SK-N-SH (cell line): ENCODE measurements at regions not wholly inside any gene's neighbourhood (a gene's known extent, or its start where the extent isn't known, plus 50 kb on each side); places are given as distances from the start of the nearest gene placed in this dataset.

ENCODE experiments used
- CTCF ChIA-PET: fragments of 300-600, 350-600 bp; formaldehyde crosslinking; extraction: SDS; loops from one replicate; lab custom pipeline; 2021; lab: Yijun Ruan, JAX
- POLR2A ChIA-PET: fragments of 350-600 bp; sonication (Branson Sonifier 250); formaldehyde crosslinking; extraction: SDS; loops from one replicate; lab custom pipeline; 2020; ENCODE audit warnings: antibody characterized with exemption, inconsistent platforms; lab: Yijun Ruan, JAX
- DNase-seq: peaks from one replicate; pipeline ENCODE4 v3.0.0; 2012
- H2AFZ ChIP-seq: fragments of 200-600 bp; sonication (generic); 2 replicates; pipeline ENCODE4 v1.8.1; 2016; ENCODE audit warnings: antibody characterized with exemption, mild to moderate bottlenecking, low read depth
- H3F3A ChIP-seq: fragments of 200-600 bp; sonication (generic); replicated peaks from 2 replicates; pipeline ENCODE3; 2016; ENCODE audit warnings: antibody characterized with exemption, mild to moderate bottlenecking; ENCODE audit not compliant: insufficient read depth
- H3K27ac ChIP-seq, 2 experiments: fragments of 200-500 bp in 1 of 2; fragments of 200-600 bp in 1 of 2; sonication (Bioruptor generic) in 1 of 2; sonication (generic), shearing (Covaris generic) in 1 of 2; 2 replicates each; pipeline versions ENCODE4 v1.5.1 to v1.6.1; 2014 to 2016; ENCODE audit warnings: low read depth in 2 of 2, inconsistent platforms in 1 of 2, low read length in 1 of 2, mild to moderate bottlenecking in 1 of 2, mixed read lengths in 1 of 2
- H3K27me3 ChIP-seq: fragments of 200-600 bp; sonication (generic), shearing (Covaris generic); 2 replicates; pipeline ENCODE4 v1.6.1; 2016; ENCODE audit warnings: mixed run types; ENCODE audit not compliant: insufficient read depth
- H3K36me3 ChIP-seq, 2 experiments: fragments of 200-500 bp in 1 of 2; fragments of 200-600 bp in 1 of 2; sonication (Bioruptor generic) in 1 of 2; sonication (generic) in 1 of 2; replicated peaks in 1 of 2; 2 replicates each; pipeline versions ENCODE3 to v1.5.1; 2014 to 2016; ENCODE audit warnings: low read length in 1 of 2, mild to moderate bottlenecking in 1 of 2; ENCODE audit not compliant: insufficient read depth in 2 of 2, control insufficient read depth in 1 of 2
- H3K4me1 ChIP-seq, 2 experiments: fragments of 200-500 bp in 1 of 2; fragments of 200-600 bp in 1 of 2; sonication (Bioruptor generic) in 1 of 2; sonication (generic), shearing (Covaris generic) in 1 of 2; 2 replicates each; pipeline versions ENCODE4 v1.5.1 to v1.6.1; 2014 to 2016; ENCODE audit warnings: low read depth in 1 of 2, low read length in 1 of 2, mixed run types in 1 of 2; ENCODE audit not compliant: insufficient read depth in 2 of 2, control insufficient read depth in 1 of 2
- H3K4me2 ChIP-seq: fragments of 200-600 bp; sonication (generic), shearing (Covaris generic); 2 replicates; pipeline ENCODE4 v1.6.1; 2017; ENCODE audit warnings: mixed run types
- H3K4me3 ChIP-seq, 2 experiments: fragments of 200-500 bp in 1 of 2; fragments of 200-600 bp in 1 of 2; sonication (Bioruptor generic) in 1 of 2; sonication (generic), shearing (Covaris generic) in 1 of 2; 2 replicates each; pipeline versions ENCODE4 v1.5.1 to v1.8.1; 2014 to 2016; ENCODE audit warnings: low read depth in 2 of 2, inconsistent platforms in 1 of 2, low read length in 1 of 2, mild to moderate bottlenecking in 1 of 2, mixed read lengths in 1 of 2, moderate library complexity in 1 of 2
- H3K79me2 ChIP-seq: fragments of 200-600 bp; sonication (generic); 2 replicates; pipeline ENCODE4 v1.8.1; 2017; ENCODE audit warnings: mild to moderate bottlenecking; ENCODE audit not compliant: insufficient read depth
- H3K9ac ChIP-seq: fragments of 200-600 bp; sonication (generic); 2 replicates; pipeline ENCODE4 v1.6.1; 2017; ENCODE audit warnings: mixed run types
- H3K9me2 ChIP-seq: fragments of 200-600 bp; sonication (generic); 2 replicates; pipeline ENCODE4 v1.6.1; 2017; ENCODE audit warnings: mixed run types
- H3K9me3 ChIP-seq: fragments of 200-600 bp; sonication (generic); 2 replicates; pipeline ENCODE4 v1.6.1; 2017; ENCODE audit warnings: mixed run types, mild to moderate bottlenecking, moderate library complexity
- H4K20me1 ChIP-seq: fragments of 200-600 bp; sonication (generic); 2 replicates; pipeline ENCODE4 v1.6.1; 2017; ENCODE audit warnings: mild to moderate bottlenecking, mixed run types; ENCODE audit not compliant: insufficient read depth
- CHD2 ChIP-seq: fragments of 150-350 bp; IDR thresholded peaks from 2 replicates; pipeline ENCODE4 v1.6.1; 2018; ENCODE audit warnings: low read length; ENCODE audit not compliant: partially characterized antibody
- EZH2phosphoT487 ChIP-seq: fragments of 200-600 bp; sonication (generic); IDR thresholded peaks from 2 replicates; pipeline ENCODE4 v1.6.1; 2017; ENCODE audit warnings: low read depth, mixed run types, mild to moderate bottlenecking, antibody characterized with exemption, moderate library complexity, borderline replicate concordance
- FOXM1 ChIP-seq: IDR thresholded peaks from 2 replicates; pipeline ENCODE4 v1.4.0; 2012; ENCODE audit warnings: low read depth, mild to moderate bottlenecking
- GATA2 ChIP-seq: sonication (generic); formaldehyde crosslinking; IDR thresholded peaks from 2 replicates; pipeline ENCODE4 v1.5.0; 2020; ENCODE audit warnings: mild to moderate bottlenecking, missing genetic modification reagents
- MEF2A ChIP-seq: IDR thresholded peaks from 2 replicates; pipeline ENCODE4 v1.4.0; 2012; ENCODE audit warnings: low read depth, borderline replicate concordance
- MXI1 ChIP-seq: IDR thresholded peaks from 2 replicates; pipeline ENCODE4 v1.6.1; 2012; ENCODE audit warnings: mild to moderate bottlenecking, low read depth, low read length, improper control_type of control experiment
- NFIC ChIP-seq: IDR thresholded peaks from 2 replicates; pipeline ENCODE4 v1.4.0; 2012; ENCODE audit warnings: borderline replicate concordance
- NRF1 ChIP-seq: IDR thresholded peaks from 2 replicates; pipeline ENCODE4 v1.6.1; 2012; ENCODE audit warnings: low read depth, mild to moderate bottlenecking, low read length
- RCOR1 ChIP-seq: fragments of 150-350 bp; IDR thresholded peaks from 2 replicates; pipeline ENCODE4 v1.6.1; 2017; ENCODE audit warnings: antibody characterized with exemption, low read length
- SMC3 ChIP-seq: IDR thresholded peaks from 2 replicates; pipeline ENCODE4 v1.6.1; 2012; ENCODE audit warnings: low read depth, low read length, improper control_type of control experiment
- TCF12 ChIP-seq: IDR thresholded peaks from 2 replicates; pipeline ENCODE4 v1.4.0; 2012
- YY1 ChIP-seq: IDR thresholded peaks from 2 replicates; pipeline ENCODE4 v1.4.0; 2012; ENCODE audit warnings: low read depth, mild to moderate bottlenecking
- WGBS: methylation state at CpG from one replicate; pipeline ENCODE4 v1.1.6; 2017; ENCODE audit warnings: low lambda C conversion rate; 5-methylcytosine and 5-hydroxymethylcytosine counted together
- TF ChIP-seq, protein P1 (sequence below): fragments of 150-350 bp; IDR thresholded peaks from 2 replicates; pipeline ENCODE4 v1.6.1; 2017; ENCODE audit warnings: antibody characterized with exemption, low read length, low read depth, borderline replicate concordance
- TF ChIP-seq, protein P2 (sequence below): IDR thresholded peaks from 2 replicates; pipeline ENCODE4; 2012
- TF ChIP-seq, protein P3 (sequence below): fragments of 200-600 bp; sonication (generic); IDR thresholded peaks from 2 replicates; pipeline ENCODE4 v1.6.1; 2017; ENCODE audit warnings: antibody characterized with exemption, mild to moderate bottlenecking, moderate library complexity
- TF ChIP-seq, protein P4 (sequence below): IDR thresholded peaks from 2 replicates; pipeline ENCODE4 v1.4.0; 2012; ENCODE audit warnings: low read depth, borderline replicate concordance
- TF ChIP-seq, protein P5 (sequence below): IDR thresholded peaks from 2 replicates; pipeline ENCODE4 v1.4.0; 2012; ENCODE audit warnings: low read depth, borderline replicate concordance

DNA sequence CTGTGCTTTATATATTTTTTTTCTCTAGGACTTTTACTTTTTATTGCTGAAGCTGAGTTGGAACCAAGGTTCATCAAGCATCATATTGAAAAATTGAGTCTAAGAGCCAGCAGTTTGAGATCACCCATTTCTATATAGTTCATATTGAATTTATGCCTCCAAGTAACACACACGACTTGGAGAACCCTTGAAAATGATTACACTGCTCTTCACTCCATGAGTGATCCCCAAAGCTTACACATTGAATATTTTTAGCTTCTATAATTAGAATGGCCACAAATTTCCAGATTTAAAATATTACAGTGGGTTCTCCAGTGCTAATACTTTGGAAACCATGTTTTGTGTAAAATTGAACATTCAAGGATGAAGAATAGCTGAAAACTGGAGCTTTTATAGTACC lies 144.4 kb upstream of the SLC4A4 start:
- DNase-seq: no peak
- H3K4me2 ChIP-seq: no peak overlapping the region
- TF ChIP-seq, protein P1, sequence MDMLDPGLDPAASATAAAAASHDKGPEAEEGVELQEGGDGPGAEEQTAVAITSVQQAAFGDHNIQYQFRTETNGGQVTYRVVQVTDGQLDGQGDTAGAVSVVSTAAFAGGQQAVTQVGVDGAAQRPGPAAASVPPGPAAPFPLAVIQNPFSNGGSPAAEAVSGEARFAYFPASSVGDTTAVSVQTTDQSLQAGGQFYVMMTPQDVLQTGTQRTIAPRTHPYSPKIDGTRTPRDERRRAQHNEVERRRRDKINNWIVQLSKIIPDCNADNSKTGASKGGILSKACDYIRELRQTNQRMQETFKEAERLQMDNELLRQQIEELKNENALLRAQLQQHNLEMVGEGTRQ: no peak
- no peak for TF ChIP-seq NFIC
- TF ChIP-seq RCOR1: no peak
- no peak for TF ChIP-seq MEF2A
- TF ChIP-seq, protein P2, sequence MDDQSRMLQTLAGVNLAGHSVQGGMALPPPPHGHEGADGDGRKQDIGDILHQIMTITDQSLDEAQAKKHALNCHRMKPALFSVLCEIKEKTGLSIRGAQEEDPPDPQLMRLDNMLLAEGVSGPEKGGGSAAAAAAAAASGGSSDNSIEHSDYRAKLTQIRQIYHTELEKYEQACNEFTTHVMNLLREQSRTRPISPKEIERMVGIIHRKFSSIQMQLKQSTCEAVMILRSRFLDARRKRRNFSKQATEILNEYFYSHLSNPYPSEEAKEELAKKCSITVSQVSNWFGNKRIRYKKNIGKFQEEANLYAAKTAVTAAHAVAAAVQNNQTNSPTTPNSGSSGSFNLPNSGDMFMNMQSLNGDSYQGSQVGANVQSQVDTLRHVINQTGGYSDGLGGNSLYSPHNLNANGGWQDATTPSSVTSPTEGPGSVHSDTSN: no peak
- no peak for TF ChIP-seq YY1
- TF ChIP-seq SMC3: no peak
- TF ChIP-seq TCF12: no peak
- no peak for TF ChIP-seq GATA2 (CRISPR knock-in tag)
- no peak for TF ChIP-seq CHD2
- TF ChIP-seq, protein P3, sequence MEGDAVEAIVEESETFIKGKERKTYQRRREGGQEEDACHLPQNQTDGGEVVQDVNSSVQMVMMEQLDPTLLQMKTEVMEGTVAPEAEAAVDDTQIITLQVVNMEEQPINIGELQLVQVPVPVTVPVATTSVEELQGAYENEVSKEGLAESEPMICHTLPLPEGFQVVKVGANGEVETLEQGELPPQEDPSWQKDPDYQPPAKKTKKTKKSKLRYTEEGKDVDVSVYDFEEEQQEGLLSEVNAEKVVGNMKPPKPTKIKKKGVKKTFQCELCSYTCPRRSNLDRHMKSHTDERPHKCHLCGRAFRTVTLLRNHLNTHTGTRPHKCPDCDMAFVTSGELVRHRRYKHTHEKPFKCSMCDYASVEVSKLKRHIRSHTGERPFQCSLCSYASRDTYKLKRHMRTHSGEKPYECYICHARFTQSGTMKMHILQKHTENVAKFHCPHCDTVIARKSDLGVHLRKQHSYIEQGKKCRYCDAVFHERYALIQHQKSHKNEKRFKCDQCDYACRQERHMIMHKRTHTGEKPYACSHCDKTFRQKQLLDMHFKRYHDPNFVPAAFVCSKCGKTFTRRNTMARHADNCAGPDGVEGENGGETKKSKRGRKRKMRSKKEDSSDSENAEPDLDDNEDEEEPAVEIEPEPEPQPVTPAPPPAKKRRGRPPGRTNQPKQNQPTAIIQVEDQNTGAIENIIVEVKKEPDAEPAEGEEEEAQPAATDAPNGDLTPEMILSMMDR: no peak
- TF ChIP-seq, protein P4, sequence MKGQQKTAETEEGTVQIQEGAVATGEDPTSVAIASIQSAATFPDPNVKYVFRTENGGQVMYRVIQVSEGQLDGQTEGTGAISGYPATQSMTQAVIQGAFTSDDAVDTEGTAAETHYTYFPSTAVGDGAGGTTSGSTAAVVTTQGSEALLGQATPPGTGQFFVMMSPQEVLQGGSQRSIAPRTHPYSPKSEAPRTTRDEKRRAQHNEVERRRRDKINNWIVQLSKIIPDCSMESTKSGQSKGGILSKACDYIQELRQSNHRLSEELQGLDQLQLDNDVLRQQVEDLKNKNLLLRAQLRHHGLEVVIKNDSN: no peak
- TF ChIP-seq NRF1: no peak
- no peak overlapping the region for H2AFZ ChIP-seq
- H3K36me3 ChIP-seq: no peaks in the 10 kb centered on the region
- H3K79me2 ChIP-seq: no peaks in the 10 kb centered on the region
- H3K9ac ChIP-seq: no peak overlapping the region
- no peaks in the 10 kb centered on the region for H4K20me1 ChIP-seq
- H3K27me3 ChIP-seq: peaks cover 34% of the 10 kb centered on the region; the same call in 1 of the 2 replicates
- 4% methylated on average over 1 of the region's 1 CpG for WGBS
- POLR2A ChIA-PET: no interaction called here
- no peaks in the 10 kb centered on the region for H3K9me3 ChIP-seq
- H3K4me3 ChIP-seq: no peak overlapping the region
- H3F3A ChIP-seq: no peaks in the 10 kb centered on the region
- no peak overlapping the region for H3K27ac ChIP-seq
- no peaks in the 10 kb centered on the region for H3K9me2 ChIP-seq
- H3K4me1 ChIP-seq: no peaks in the 10 kb centered on the region
- CTCF ChIA-PET: interaction anchor here (1.2 kb wide), 1 partner anchor 35 kb away, joined by 4 read pairs; no protein-coding TSS in a partner anchor

DNA sequence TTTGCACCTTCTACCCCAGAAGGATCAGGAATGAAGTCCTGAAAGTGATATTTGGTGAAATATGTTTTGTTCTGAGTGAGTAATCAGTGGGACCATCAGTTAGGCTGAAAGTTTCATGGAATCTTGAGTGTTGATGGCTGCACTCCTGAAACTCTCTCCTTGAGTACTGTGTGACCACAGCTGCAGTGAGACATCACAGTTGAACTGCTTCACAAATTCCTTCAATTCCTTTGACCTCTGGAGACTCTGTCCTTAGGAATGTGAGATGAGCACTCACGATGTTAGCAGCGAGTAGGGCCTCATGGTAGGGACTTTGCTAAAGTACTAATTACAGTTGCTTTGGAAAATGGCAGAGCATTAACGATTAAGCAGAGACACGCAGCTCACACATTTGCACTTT lies 142.9 kb upstream of the SLC4A4 start:
- H3K27ac ChIP-seq: no peak overlapping the region
- TF ChIP-seq, protein P2: no peak
- TF ChIP-seq NFIC (no peak), EZH2phosphoT487 (no peak), RCOR1 (no peak), MXI1 (no peak), FOXM1 (no peak)
- TF ChIP-seq, protein P1: no peak
- TF ChIP-seq, protein P5, sequence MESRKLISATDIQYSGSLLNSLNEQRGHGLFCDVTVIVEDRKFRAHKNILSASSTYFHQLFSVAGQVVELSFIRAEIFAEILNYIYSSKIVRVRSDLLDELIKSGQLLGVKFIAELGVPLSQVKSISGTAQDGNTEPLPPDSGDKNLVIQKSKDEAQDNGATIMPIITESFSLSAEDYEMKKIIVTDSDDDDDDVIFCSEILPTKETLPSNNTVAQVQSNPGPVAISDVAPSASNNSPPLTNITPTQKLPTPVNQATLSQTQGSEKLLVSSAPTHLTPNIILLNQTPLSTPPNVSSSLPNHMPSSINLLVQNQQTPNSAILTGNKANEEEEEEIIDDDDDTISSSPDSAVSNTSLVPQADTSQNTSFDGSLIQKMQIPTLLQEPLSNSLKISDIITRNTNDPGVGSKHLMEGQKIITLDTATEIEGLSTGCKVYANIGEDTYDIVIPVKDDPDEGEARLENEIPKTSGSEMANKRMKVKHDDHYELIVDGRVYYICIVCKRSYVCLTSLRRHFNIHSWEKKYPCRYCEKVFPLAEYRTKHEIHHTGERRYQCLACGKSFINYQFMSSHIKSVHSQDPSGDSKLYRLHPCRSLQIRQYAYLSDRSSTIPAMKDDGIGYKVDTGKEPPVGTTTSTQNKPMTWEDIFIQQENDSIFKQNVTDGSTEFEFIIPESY: no peak

More for the DNA sequence above, 142.9 kb upstream of the SLC4A4 start:
- H2AFZ ChIP-seq: no peak overlapping the region
- H3K27me3 ChIP-seq: peaks cover 26% of the 10 kb centered on the region; the same call in 1 of the 2 replicates
- no peaks in the 10 kb centered on the region for H3K79me2 ChIP-seq
- no peaks in the 10 kb centered on the region for H3F3A ChIP-seq
- no peaks in the 10 kb centered on the region for H3K9me2 ChIP-seq
- WGBS: 5% methylated on average over 4 of the region's 4 CpGs
- ChIA-PET CTCF (interaction anchor here (1.0 kb wide), 1 partner anchor 11 kb away, joined by 4 read pairs; no protein-coding TSS in a partner anchor), POLR2A (no interaction called here)
- no peak overlapping the region for H3K4me3 ChIP-seq
- no peaks in the 10 kb centered on the region for H4K20me1 ChIP-seq
- H3K4me1 ChIP-seq: no peaks in the 10 kb centered on the region
- no peak for DNase-seq
- H3K4me2 ChIP-seq: no peak overlapping the region
- no peaks in the 10 kb centered on the region for H3K36me3 ChIP-seq
- no peaks in the 10 kb centered on the region for H3K9me3 ChIP-seq
- no peak overlapping the region for H3K9ac ChIP-seq
